Liver (tissue), 8 donors: ENCODE measurements at regions not wholly inside any gene's neighbourhood (a gene's known extent, or its start where the extent isn't known, plus 50 kb on each side); places are given as distances from the start of the nearest gene placed in this dataset.

ENCODE experiments used
- DNase-seq: peaks from one replicate; pipeline ENCODE4 v3.0.0-alpha.2; 2017; ENCODE audit warnings: low spot score
- H3K27ac ChIP-seq, 2 donors: one replicate each; pipeline ENCODE4 v1.7.0; 2013; ENCODE audit warnings: inconsistent platforms in 2 of 2, low read length in 2 of 2, control low read depth in 1 of 2, low read depth in 1 of 2, mild to moderate bottlenecking in 1 of 2
- H3K27me3 ChIP-seq, 4 donors: one replicate each; pipeline versions ENCODE4 v1.6.1 to v1.7.0; 2013; ENCODE audit warnings: low read length in 3 of 4, inconsistent platforms in 1 of 4, mild to moderate bottlenecking in 1 of 4, moderate library complexity in 1 of 4; ENCODE audit not compliant: control insufficient read depth in 4 of 4, insufficient read depth in 4 of 4
- H3K36me3 ChIP-seq, 4 donors: one replicate each; pipeline versions ENCODE4 v1.6.1 to v1.7.0; 2013; ENCODE audit warnings: low read length in 3 of 4, mild to moderate bottlenecking in 3 of 4, low read depth in 1 of 4, moderate library complexity in 1 of 4; ENCODE audit not compliant: control insufficient read depth in 4 of 4, insufficient read depth in 3 of 4
- H3K4me1 ChIP-seq, 4 donors: one replicate each; pipeline versions ENCODE4 v1.6.1 to v1.7.0; 2013; ENCODE audit warnings: low read length in 3 of 4, mild to moderate bottlenecking in 3 of 4, moderate library complexity in 1 of 4; ENCODE audit not compliant: control insufficient read depth in 4 of 4, insufficient read depth in 4 of 4
- H3K4me3 ChIP-seq, 3 donors: one replicate each; pipeline versions ENCODE4 v1.6.1 to v1.7.0; 2013; ENCODE audit warnings: low read length in 3 of 3, control low read depth in 1 of 3, low read depth in 1 of 3, mild to moderate bottlenecking in 1 of 3
- H3K9ac ChIP-seq, 2 donors: one replicate each; pipeline ENCODE4 v1.7.0; 2013; ENCODE audit warnings: low read length in 2 of 2, mild to moderate bottlenecking in 2 of 2, moderate library complexity in 2 of 2, control low read depth in 1 of 2, low read depth in 1 of 2
- H3K9me3 ChIP-seq, 4 donors: one replicate each; pipeline versions ENCODE4 v1.6.1 to v1.7.0; 2013; ENCODE audit warnings: low read length in 3 of 4; ENCODE audit not compliant: control insufficient read depth in 4 of 4
- ATF3 ChIP-seq: IDR thresholded peaks from 2 replicates; pipeline ENCODE4 v1.6.1; 2016; ENCODE audit warnings: antibody characterized with exemption
- CTCF ChIP-seq: fragments of 150-350 bp; IDR thresholded peaks from 2 replicates; pipeline ENCODE4 v1.5.1; 2017; ENCODE audit warnings: improper control_type of control experiment, low read depth, low read length; ENCODE audit not compliant: missing input control
- EGR1 ChIP-seq, 2 donors: IDR thresholded peaks; 2 replicates each; pipeline ENCODE4 v1.6.1; 2016 to 2018; ENCODE audit warnings: antibody characterized with exemption in 2 of 2, low read depth in 2 of 2
- FOXA1 ChIP-seq: IDR thresholded peaks from 2 replicates; pipeline ENCODE4 v1.6.1; 2016; ENCODE audit warnings: antibody characterized with exemption
- FOXA2 ChIP-seq: IDR thresholded peaks from 2 replicates; pipeline ENCODE4 v1.6.1; 2016; ENCODE audit warnings: antibody characterized with exemption
- GABPA ChIP-seq, 2 donors: IDR thresholded peaks in 1 of 2; conservative IDR thresholded peaks in 1 of 2; 2 replicates each; pipeline ENCODE4 v1.6.1; 2016; ENCODE audit warnings: antibody characterized with exemption in 2 of 2, mild to moderate bottlenecking in 1 of 2, moderate library complexity in 1 of 2
- HNF4A ChIP-seq, 2 donors: conservative IDR thresholded peaks; 2 replicates each; pipeline ENCODE4 v1.6.1; 2016; ENCODE audit warnings: antibody characterized with exemption in 2 of 2, mild to moderate bottlenecking in 2 of 2
- HNF4G ChIP-seq: IDR thresholded peaks from 2 replicates; pipeline ENCODE4 v1.6.1; 2016; ENCODE audit warnings: antibody characterized with exemption
- JUND ChIP-seq, 2 donors: IDR thresholded peaks; 2 replicates each; pipeline ENCODE4 v1.6.1; 2016; ENCODE audit warnings: antibody characterized with exemption in 2 of 2
- MAX ChIP-seq: IDR thresholded peaks from 2 replicates; pipeline ENCODE4 v1.6.1; 2016; ENCODE audit warnings: antibody characterized with exemption
- NR2F2 ChIP-seq: IDR thresholded peaks from 2 replicates; pipeline ENCODE4 v1.6.1; 2016; ENCODE audit warnings: antibody characterized with exemption
- RAD21 ChIP-seq, 2 donors: IDR thresholded peaks; 2 replicates each; pipeline ENCODE4 v1.6.1; 2016; ENCODE audit warnings: antibody characterized with exemption in 2 of 2, mild to moderate bottlenecking in 2 of 2
- REST ChIP-seq: IDR thresholded peaks from 2 replicates; pipeline ENCODE4 v1.6.1; 2016; ENCODE audit warnings: antibody characterized with exemption, mild to moderate bottlenecking
- RXRA ChIP-seq, 2 donors: IDR thresholded peaks; 2 replicates each; pipeline ENCODE4 v1.6.1; 2017 to 2018; ENCODE audit warnings: antibody characterized with exemption in 2 of 2, mild to moderate bottlenecking in 1 of 2
- SP1 ChIP-seq: IDR thresholded peaks from 2 replicates; pipeline ENCODE4 v1.6.1; 2018; ENCODE audit warnings: antibody characterized with exemption, mild to moderate bottlenecking
- TAF1 ChIP-seq: conservative IDR thresholded peaks from 2 replicates; pipeline ENCODE4 v1.6.1; 2016; ENCODE audit warnings: antibody characterized with exemption, mild to moderate bottlenecking
- YY1 ChIP-seq: IDR thresholded peaks from 2 replicates; pipeline ENCODE4 v1.6.1; 2016; ENCODE audit warnings: antibody characterized with exemption, mild to moderate bottlenecking
- ZBTB33 ChIP-seq: IDR thresholded peaks from 2 replicates; pipeline ENCODE4 v1.6.1; 2016; ENCODE audit warnings: antibody characterized with exemption
- WGBS: extraction: QIAGEN DNeasy Blood & Tissue Kit; methylation state at CpG from one replicate; pipeline ENCODE4 v1.1.7; 2013; 5-methylcytosine and 5-hydroxymethylcytosine counted together
- donor health status: healthy.
- donor health status: healthy.
- donor health status: healthy.
- donor health status: healthy.
- donor health status: healthy.

- Histone ChIP-seq H3K36me3 (no peaks in the 10 kb centered on the region), H3K9me3 (peaks cover 0 to 4% (median 0%) of the 10 kb centered on the region in 4 donors), H3K9ac (no peak overlapping the region), H3K27ac (no peak overlapping the region), H3K4me1 (no peaks in the 10 kb centered on the region), H3K4me3 (no peak overlapping the region), H3K27me3 (no peaks in the 10 kb centered on the region)
- no peak for DNase-seq
- TF ChIP-seq ATF3: no peak
- TF ChIP-seq RAD21 (IDR thresholded peaks at IDR 0.05): no peak
- TF ChIP-seq REST: no peak
- no peak for TF ChIP-seq RXRA (IDR thresholded peaks at IDR 0.05)
- TF ChIP-seq SP1: no peak
- TF ChIP-seq TAF1: no peak
- no peak for TF ChIP-seq HNF4A (conservative IDR thresholded peaks at IDR 0.05)
- 60% methylated on average over 4 of the region's 4 CpGs for WGBS
Observed at GRCh38 chr9:103167530-103167929, 172.4 kb downstream of the CYLC2 start.

- Histone ChIP-seq H3K9me3 (peaks cover 0 to 4% (median 0%) of the 10 kb centered on the region in 4 donors), H3K36me3 (no peaks in the 10 kb centered on the region), H3K4me3 (no peak overlapping the region), H3K9ac (no peak overlapping the region), H3K27me3 (no peaks in the 10 kb centered on the region), H3K4me1 (no peaks in the 10 kb centered on the region), H3K27ac (no peak overlapping the region)
- WGBS: 58% methylated on average over 1 of the region's 1 CpG
- DNase-seq: no peak
- no peak for TF ChIP-seq RAD21 (IDR thresholded peaks at IDR 0.05)
- TF ChIP-seq MAX: no peak
- TF ChIP-seq ZBTB33: no peak
- TF ChIP-seq GABPA (IDR thresholded peaks at IDR 0.05 in 1 of 2, conservative IDR thresholded peaks at IDR 0.05 in 1 of 2): no peak
- no peak for TF ChIP-seq CTCF
- no peak for TF ChIP-seq FOXA2
- no peak for TF ChIP-seq SP1
- no peak for TF ChIP-seq REST
- TF ChIP-seq FOXA1: no peak
- no peak for TF ChIP-seq TAF1
- TF ChIP-seq HNF4G: no peak
- no peak for TF ChIP-seq RXRA (IDR thresholded peaks at IDR 0.05)
- no peak for TF ChIP-seq YY1
- TF ChIP-seq HNF4A (conservative IDR thresholded peaks at IDR 0.05): no peak
- no peak for TF ChIP-seq NR2F2
- no peak for TF ChIP-seq ATF3
- no peak for TF ChIP-seq JUND (IDR thresholded peaks at IDR 0.05)
- no peak for TF ChIP-seq EGR1 (IDR thresholded peaks at IDR 0.05; ENCODE audit: low read depth in 2 of 2)
Observed at GRCh38 chr9:103168254-103168653, 173.1 kb downstream of the CYLC2 start.
